NCI-H526 treated with DMSO at 0.1 percent for 48 hours (cell line): ENCODE measurements at regions not wholly inside any gene's neighbourhood (a gene's known extent, or its start where the extent isn't known, plus 50 kb on each side); places are given as distances from the start of the nearest gene placed in this dataset.

Experiments used
- DNase-seq: peaks from one replicate; lab custom pipeline; 2025; lab: John Stamatoyannopoulos, UW

DNA sequence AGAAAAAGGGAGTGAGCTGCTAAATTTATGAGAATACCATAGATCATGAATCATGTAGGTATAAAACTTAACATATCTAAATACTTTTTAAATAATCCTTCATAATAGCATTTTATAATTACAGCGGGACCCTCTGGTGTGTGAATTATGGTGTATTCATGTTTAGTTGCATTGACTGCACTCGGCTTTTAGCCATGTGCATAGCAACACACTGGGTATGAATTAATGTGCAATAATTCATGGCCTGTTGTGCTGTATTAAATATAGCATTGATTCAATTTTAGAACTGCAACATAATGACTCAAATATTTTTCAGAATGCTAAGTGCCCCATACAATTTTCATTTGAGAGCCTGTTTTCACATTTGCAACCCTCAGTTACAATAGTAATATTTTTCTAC lies 249.6 kb upstream of the G2E3 start:
- no peak for DNase-seq

GRCh38 chr14:30312214-30312613 lies 246.7 kb upstream of the G2E3 start:
- no peak for DNase-seq

DNA sequence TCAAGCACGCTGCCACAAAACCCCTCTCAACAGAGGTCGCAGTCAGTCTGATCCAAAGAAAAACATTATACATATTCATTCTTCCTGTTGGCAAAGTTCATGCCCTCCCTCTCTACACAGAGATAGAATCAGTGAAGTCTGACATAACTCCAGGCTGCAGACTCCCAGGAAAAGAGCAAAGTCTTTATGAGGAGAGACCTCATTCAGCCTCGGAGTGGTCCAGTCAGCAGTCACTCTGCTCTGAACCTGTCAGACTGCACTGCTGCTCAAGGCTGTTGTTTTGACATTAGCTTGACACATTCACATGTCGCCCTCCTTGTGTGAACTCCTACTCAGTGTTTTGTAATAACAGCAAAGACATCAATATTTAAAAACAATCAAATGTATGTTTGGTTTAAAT lies 241.2 kb upstream of the G2E3 start:
- no peak for DNase-seq

- no peak for DNase-seq
Observed at GRCh38 chr14:30322819-30323218, 236.1 kb upstream of the G2E3 start.

DNA sequence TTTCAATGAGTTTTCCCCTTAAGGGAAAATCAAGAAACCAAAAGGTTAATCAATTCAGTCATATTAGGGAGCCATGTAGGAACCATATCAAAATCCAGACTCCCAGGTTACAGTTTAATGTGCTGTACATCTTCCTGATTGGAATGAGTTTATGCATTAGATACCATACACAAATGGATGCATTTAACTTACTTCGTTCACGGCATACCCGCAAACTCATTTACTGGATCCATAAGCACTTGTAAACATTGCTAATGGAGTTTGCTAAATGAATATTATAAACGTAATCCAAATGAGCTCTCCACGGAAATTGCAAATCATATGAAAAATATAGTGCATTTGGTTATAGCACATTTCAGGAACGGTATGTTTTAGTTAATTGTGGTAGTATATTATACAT lies 228.9 kb upstream of the G2E3 start:
- peak; percentile 20 for DNase-seq

DNA sequence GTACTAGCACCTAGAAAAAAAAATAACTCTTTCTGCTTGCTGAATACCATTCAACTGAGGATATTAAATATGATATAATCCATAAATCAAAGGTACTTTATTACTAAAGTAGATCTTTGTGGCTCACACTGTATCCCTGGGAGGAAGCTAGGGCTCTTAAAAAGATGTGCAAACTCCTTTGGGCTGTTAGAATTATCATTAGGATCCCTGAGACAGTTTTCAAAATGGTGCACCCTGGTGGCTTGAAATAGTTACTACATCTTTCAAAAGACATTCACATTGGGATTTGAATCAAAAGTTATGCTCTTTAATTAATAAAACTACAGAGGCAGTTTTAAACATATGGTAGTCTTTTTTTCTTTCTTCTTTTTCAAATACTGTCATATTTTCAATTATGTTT lies 228.5 kb upstream of the G2E3 start:
- peak; percentile 20 for DNase-seq

GRCh38 chr14:30331030-30331429 lies 227.9 kb upstream of the G2E3 start:
- DNase-seq = no peak

DNA sequence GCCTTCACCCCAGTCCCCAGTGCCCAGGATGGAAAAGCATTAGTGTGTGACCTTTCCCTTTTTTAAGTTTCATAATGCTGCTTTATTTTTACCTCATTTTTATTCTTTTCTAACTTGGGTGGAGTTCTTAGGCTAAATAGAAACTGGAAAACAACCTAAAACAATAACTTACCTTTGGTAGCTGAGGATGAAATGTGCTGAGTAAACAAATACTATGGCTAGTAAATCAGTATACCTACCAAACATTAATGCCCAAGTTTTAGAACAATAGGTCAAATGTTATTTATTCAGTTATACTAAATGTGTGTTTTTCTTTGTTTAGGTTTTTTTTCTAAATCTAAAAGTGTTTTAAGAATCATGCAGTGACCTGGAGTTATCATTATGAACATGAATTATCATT lies 226.6 kb upstream of the G2E3 start:
- DNase-seq = no peak

DNA sequence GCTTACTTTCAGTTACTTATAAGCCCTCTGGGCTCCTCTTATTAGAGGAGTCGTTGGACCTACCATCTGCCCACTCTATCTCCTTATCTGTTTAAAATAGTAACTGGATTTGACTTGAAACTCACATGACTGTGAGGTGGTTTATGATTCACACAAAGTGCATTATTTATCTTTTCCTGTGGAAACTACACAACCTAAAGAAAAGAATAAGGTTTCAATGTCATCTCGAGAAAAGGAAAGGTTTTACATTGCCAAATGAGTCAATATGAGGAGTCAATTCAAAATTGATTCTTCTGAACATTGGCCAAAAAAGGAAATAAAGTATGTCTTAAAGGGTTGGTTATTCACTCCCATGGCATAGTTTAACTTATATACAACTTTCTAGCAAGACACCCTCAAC lies 225.0 kb upstream of the G2E3 start:
- DNase-seq = no peak

DNA sequence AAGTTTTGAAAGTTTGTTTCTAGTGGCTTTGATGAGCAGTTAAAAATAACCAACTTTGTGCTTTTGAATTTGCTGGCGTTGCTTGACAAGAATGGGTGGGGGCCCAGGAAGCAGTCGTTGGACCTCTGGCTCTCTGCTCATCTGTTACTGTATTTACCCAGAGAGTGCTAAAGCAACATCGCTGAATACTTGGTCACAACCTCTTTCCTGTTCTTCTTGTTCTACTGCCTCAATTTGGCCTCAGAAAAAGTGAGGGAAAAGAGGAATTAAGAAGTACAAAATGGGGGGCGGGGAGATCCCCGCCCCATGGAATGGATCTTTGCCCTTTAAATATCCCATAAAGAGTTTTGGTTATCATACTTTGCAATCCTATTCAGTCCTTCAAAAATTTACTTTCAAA lies 221.5 kb upstream of the G2E3 start:
- DNase-seq = no peak

- no peak for DNase-seq
Observed at GRCh38 chr14:30339311-30339901, 219.6 kb upstream of the G2E3 start.

DNA sequence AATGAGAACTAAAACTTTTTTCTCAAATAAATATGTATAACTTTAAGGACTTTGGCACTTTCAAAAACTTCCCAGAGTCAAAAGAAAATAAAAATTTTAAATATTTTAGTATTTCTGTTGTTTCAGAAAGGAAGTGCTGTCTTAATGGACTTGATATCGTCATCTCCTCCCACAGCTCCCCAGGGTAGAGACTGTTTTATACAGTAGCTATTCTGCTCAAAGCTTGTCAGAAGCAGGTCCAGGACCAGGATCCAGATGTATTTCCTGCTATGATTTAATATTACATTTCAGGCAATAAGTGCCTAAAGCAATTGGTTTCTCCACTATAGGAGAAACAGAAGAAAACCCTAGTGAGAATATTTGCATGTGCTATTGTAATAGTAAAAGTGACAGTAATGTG lies 218.5 kb upstream of the G2E3 start:
- DNase-seq = no peak

DNA sequence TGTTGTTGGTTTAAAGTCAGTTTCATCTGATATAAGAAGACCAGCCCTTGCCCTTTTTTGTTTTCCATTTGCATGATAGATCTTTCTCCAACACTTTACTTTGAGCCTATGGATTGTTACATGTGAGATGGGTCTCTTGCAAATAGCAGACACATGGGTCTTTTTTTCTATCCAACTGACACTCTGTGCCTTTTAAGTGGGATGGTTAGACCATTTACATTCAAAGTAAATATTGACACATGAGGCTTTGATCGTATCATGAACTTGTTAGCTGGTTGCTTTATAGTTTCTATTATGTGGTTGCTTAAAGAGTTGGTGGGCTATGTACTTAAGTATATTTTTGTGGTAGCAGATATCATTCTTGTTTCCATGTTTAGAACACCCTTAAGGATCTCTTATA lies 213.4 kb upstream of the G2E3 start:
- DNase-seq = no peak

DNA sequence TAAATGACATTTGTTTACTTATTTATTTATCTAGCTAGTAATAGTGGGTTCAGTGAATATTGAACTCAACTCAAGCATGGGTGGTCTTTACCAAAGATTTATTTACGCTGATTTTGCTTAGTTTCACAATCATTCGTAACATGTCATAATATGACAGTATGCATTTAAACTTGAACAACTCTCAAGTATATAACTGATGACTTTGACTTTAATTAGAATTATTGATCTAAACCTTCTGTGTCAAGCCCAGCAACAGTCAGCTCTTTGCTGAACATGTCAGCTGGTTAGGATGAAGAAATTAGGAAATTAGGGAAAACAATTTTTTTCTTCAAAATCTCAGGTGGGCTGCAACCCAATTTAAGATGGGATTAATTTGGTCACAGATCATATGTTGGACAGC lies 210.5 kb upstream of the G2E3 start:
- no peak for DNase-seq

GRCh38 chr14:30349520-30349919 lies 209.4 kb upstream of the G2E3 start:
- DNase-seq = no peak

DNA sequence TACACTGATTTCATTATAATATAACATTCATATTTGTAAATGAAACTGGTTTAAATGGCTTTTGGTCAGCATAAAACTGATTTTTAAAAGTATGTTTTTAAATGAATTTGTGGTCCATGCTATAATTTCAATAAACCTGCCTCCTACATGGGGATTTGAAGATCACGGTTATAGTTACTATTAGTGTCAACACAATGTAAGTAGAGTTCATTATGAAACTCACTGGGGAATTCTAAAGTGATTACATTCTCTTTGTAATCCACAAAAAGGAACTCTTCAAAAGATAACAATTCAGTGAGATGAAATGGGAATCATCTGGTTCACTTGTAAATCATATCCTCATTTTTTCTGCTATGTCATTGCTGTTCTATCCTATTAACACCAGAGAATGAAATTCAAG lies 204.5 kb upstream of the G2E3 start:
- no peak for DNase-seq

DNA sequence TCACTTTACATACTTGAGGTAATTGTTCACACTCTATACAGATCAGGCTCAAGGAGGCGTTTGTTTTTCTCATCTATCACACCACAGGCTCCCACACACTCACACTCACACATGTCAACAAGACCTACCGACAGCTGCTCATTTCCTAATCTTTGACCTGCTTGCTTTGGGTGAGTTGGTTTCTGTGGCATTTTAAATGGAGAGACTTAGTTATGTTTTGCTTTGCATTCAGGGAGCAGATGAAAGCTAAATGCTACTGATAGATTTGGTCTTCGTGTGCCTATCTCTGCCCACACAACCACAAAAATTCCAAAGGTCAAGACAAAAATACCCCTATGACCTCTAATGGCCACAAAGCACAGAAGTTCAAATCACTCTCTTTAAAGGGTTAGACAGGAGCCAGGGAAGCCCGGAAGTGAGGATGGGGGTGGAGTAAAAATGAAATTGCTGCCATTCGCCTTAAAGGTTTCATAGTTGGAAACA lies 203.5 kb upstream of the G2E3 start:
- no peak for DNase-seq

- no peak for DNase-seq
Observed at GRCh38 chr14:30356438-30357202, 202.3 kb upstream of the G2E3 start.

DNA sequence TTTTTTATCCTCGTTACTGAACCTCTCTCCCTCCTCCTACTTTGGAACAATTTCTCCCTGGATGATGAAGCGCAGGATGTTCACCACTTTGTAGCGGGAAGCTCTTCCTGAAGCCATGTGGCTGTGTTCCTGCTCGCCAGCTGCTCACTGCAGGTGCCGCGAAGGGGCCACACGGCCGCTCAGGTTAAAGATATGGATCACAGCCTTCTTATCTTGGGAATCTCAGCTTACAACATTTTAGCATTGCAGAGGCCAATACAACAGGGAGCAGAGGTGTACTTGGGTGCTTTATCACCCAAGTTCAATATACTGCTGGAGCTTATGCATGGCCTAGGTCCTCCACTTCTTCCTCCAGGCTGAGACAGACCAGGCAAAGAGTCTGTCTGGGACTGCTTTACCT lies 201.2 kb upstream of the G2E3 start:
- no peak for DNase-seq

- DNase-seq = no peak
Observed at GRCh38 chr14:30362369-30363218, 196.4 kb upstream of the G2E3 start.

DNA sequence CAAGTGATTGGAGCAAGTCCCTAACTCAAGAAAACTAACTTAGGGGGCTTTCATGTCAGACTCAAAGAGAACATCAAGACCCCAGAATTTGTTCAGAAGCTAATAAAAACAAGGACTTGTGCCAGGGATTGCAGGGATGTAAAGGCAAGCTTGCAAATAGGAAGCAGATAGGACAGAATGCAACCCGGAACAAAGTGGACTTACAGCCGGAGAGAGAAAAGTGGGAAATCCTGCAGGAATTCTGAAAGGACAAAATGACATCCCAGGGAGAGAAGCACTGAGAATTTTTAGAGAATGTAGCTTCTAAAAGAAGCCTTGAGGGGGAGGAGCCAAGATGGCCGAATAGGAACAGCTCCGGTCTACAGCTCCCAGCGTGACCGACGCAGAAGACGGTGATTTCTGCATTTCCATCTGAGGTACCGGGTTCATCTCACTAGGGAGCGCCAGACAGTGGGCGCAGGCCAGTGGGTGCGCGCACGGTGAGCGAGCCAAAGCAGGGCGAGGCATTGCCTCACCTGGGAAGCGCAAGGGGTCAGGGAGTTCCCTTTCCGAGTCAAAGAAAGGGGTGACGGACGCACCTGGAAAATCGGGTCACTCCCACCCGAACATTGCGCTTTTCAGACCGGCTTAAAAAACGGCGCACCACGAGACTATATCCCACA lies 195.6 kb upstream of the G2E3 start:
- peak; percentile 48 for DNase-seq

- DNase-seq = no peak
Observed at GRCh38 chr14:30369502-30370180, 189.3 kb upstream of the G2E3 start.
